Pancreas (tissue), 10 donors: ENCODE measurements at regions not wholly inside any gene's neighbourhood (a gene's known extent, or its start where the extent isn't known, plus 50 kb on each side); places are given as distances from the start of the nearest gene placed in this dataset.
A peak's percentile ranks its signal among the peaks of the same experiment; 100 is the strongest.

Source experiments
- ATAC-seq, 4 donors: fragments of 200-7000 bp; cut with Tn5 transposase; one replicate each; pipeline versions ENCODE4 v1.8.0 to v1.9.1; 2020; ENCODE audit warnings: mild to moderate bottlenecking in 4 of 4, moderate library complexity in 4 of 4
- DNase-seq, 6 donors: peaks; one replicate each; pipeline ENCODE4 v3.0.0-alpha.2; 2020
- FAIRE-seq: peaks from 2 replicates; lab custom pipeline; 2012; peaks lifted over from hg19 to GRCh38; lab: Jason Lieb, UNC
- H3K27ac ChIP-seq, 4 donors: fragments of 200-600 bp; sonication (generic); 1 replicate in 3 of 4; 2 replicates in 1 of 4; pipeline versions ENCODE4 v1.5.0 to v1.8.0; 2020
- H3K27me3 ChIP-seq, 4 donors: fragments of 200-600 bp; one replicate each; pipeline ENCODE4 v1.8.0; 2021
- H3K36me3 ChIP-seq, 3 donors: fragments of 200-600 bp; sonication (generic) in 1 of 3; one replicate each; pipeline versions ENCODE4 v1.5.0 to v1.8.0; 2020 to 2021
- H3K4me1 ChIP-seq, 3 donors: fragments of 200-600 bp; one replicate each; pipeline ENCODE4 v1.8.0; 2021
- H3K4me3 ChIP-seq, 4 donors: fragments of 200-600 bp; sonication (generic) in 2 of 4; one replicate each; pipeline versions ENCODE4 v1.5.0 to v1.8.0; 2020 to 2021
- H3K9me3 ChIP-seq, 4 donors: fragments of 200-600 bp; one replicate each; pipeline ENCODE4 v1.8.0; 2021
- WGBS, 2 donors: extraction: QIAGEN DNeasy Blood & Tissue Kit; methylation state at CpG; one replicate each; pipeline ENCODE4 v1.1.7; 2013; 5-methylcytosine and 5-hydroxymethylcytosine counted together
- intact Hi-C, 3 donors: fragments of 100-400 bp; cut with DNase I; formaldehyde crosslinking; loops; one replicate each; pipeline versions ENCODE4 v1.11.1 to v1.14.2; 2022
- TF ChIP-seq, protein P1 (sequence below), 4 donors: fragments of 200-600 bp; sonication (generic) in 3 of 4; IDR thresholded peaks; one replicate each; pipeline versions ENCODE4 v1.5.0 to v1.8.0; 2021; ENCODE audit warnings: antibody characterized with exemption in 4 of 4
- donor health status: healthy with polysubstance abuse.
- donor health status: DM: no; HTN: no; CAD: no; lungs with moderate emphysema.
- donor health status: DM: no; HTN: no; CAD: no.
- donor health status: control.
- donor health status: control.
- donor health status: Bipolar disorder and iron deficiency.
- donor health status: DM: yes; HTN: yes; CAD: no.
- donor health status: DM: no; HTN: no; CAD: no.
- donor health status: DM: no; HTN: no; CAD: no.
- donor health status: DM: yes; HTN: yes; CAD: no.

DNA sequence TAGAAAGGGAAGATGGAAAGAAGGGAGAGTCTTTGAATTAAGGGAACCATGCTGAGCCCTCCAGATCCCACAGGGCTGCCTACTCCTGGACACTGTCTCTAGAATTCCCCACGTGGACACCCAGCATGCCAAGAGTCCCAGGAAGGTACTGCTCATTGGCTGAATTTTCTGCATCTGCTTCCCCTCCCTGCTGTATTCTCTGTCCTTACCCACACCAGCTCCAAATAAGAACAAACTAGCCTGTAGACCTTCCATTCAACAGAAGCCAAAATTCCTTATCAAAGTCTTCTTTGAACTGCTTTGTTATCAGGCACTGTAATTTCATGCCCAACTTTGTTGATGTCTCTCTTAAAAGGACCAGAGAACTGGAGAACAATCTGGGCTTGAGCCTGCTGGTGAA lies 305.9 kb upstream of the ARGLU1 start:
- intact Hi-C loops = no loop called here
- no peaks in the 10 kb centered on the region for H3K9me3 ChIP-seq
- WGBS, 2 donors = 39 to 67% methylated on average over 1 of the region's 1 CpG
- no peaks in the 10 kb centered on the region for H3K36me3 ChIP-seq
- peak in 1 of 4 donors; percentile 11 for ATAC-seq
- H3K4me1 ChIP-seq = peaks cover 0 to 7% (median 0%) of the 10 kb centered on the region in 3 donors
- DNase-seq = no peak
- H3K4me3 ChIP-seq = no peak overlapping the region
- FAIRE-seq = no peak
- no peak overlapping the region for H3K27ac ChIP-seq
- TF ChIP-seq, protein P1, sequence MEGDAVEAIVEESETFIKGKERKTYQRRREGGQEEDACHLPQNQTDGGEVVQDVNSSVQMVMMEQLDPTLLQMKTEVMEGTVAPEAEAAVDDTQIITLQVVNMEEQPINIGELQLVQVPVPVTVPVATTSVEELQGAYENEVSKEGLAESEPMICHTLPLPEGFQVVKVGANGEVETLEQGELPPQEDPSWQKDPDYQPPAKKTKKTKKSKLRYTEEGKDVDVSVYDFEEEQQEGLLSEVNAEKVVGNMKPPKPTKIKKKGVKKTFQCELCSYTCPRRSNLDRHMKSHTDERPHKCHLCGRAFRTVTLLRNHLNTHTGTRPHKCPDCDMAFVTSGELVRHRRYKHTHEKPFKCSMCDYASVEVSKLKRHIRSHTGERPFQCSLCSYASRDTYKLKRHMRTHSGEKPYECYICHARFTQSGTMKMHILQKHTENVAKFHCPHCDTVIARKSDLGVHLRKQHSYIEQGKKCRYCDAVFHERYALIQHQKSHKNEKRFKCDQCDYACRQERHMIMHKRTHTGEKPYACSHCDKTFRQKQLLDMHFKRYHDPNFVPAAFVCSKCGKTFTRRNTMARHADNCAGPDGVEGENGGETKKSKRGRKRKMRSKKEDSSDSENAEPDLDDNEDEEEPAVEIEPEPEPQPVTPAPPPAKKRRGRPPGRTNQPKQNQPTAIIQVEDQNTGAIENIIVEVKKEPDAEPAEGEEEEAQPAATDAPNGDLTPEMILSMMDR (IDR thresholded peaks at IDR 0.05) = no peak
- H3K27me3 ChIP-seq = no peaks in the 10 kb centered on the region

DNA sequence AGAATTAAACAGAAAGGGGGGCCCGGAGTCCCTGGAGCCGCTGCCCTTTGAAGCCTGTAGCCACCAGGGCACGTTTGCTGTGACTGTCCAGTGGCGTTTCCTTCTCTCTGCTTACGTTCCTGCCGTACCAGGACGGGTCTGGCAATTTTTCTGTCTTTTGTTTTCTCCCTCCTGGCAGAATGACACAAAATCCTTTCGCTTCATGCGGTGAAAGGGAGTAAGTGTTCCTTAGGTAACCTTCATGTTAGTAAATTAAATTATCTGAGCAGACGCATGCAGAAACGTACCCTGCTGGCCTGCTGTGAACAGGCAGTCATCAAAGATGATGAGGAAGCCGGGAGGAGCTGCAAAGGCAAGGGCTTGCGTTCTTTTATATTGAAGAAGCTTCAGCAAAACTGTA lies 299.3 kb upstream of the ARGLU1 start:
- TF ChIP-seq, protein P1 (IDR thresholded peaks at IDR 0.05) = no peak
- ATAC-seq (peak in 3 of 4 donors; percentile 43 to 65 (median 59)), FAIRE-seq (no peak), DNase-seq (no peak)
- no peaks in the 10 kb centered on the region for H3K9me3 ChIP-seq
- no peaks in the 10 kb centered on the region for H3K27me3 ChIP-seq
- no peaks in the 10 kb centered on the region for H3K36me3 ChIP-seq
- no peak overlapping the region for H3K27ac ChIP-seq
- 17 to 20% methylated on average over 13 of the region's 13 CpGs for WGBS, 2 donors
- intact Hi-C loops = no loop called here
- H3K4me3 ChIP-seq = peak overlapping the region in 1 of 4 donors; percentile 32
- H3K4me1 ChIP-seq = no peaks in the 10 kb centered on the region

DNA sequence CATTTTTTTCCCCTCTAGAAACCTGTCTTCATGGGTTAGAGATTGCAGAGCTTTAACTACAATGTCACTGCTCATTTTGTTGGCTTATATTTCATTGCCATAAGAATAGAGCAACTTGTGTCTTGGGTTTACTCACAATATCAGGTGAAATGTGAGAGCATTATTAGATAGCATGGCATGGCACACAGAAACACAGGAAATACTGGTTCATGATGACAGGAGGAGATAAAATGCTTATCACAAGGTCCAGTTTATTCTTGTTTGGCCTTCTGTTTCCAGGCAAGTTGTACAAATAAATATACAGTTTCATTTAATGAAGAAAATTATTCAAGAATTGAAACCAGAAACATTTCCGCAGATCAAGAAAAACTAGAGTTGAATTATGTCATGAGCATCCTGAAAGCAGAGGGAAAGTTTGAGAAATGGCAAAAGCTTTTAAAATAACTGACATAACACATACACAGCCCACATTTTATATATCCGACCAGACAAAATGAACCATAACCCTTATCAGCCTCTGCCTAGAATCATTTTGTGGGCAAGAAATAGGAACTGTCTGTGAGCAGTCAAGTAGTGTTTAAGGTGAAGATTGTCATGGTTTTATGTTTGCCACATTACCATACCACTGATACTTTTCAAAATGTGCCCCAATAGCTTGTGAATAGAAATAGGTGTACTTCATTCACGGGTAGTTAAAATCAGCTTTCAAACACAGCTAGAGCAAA lies 297.9 kb upstream of the ARGLU1 start:
- 39 to 42% methylated on average over 3 of the region's 3 CpGs for WGBS, 2 donors
- FAIRE-seq (no peak), ATAC-seq (peak in 3 of 4 donors; percentile 36 to 53 (median 43)), DNase-seq (no peak)
- H3K36me3 ChIP-seq = no peaks in the 10 kb centered on the region
- H3K27me3 ChIP-seq = no peaks in the 10 kb centered on the region
- no peak overlapping the region for H3K4me3 ChIP-seq
- H3K9me3 ChIP-seq = no peaks in the 10 kb centered on the region
- intact Hi-C loops = no loop called here
- no peaks in the 10 kb centered on the region for H3K4me1 ChIP-seq
- TF ChIP-seq, protein P1 (IDR thresholded peaks at IDR 0.05) = no peak
- no peak overlapping the region for H3K27ac ChIP-seq

DNA sequence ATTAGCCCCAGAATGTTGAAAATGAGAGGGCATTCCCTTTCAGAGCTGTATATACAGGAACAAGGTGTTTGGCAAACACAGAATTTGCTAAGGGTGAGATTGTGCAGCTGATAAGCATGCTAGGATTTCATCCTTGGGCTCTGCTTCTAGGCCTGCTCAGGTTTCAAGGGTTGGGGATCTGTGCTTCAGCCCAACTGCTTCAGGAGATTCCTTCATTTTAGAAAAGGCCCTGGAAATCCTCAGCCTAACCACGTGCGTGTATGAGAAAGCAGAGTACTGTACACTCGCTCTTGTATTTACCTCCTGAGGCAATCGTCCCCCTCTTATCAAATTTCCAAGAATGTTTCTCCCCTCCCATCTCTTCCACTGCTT lies 291.6 kb upstream of the ARGLU1 start:
- Histone ChIP-seq H3K9me3 (no peaks in the 10 kb centered on the region), H3K27me3 (no peaks in the 10 kb centered on the region), H3K27ac (no peak overlapping the region), H3K4me3 (no peak overlapping the region), H3K4me1 (no peaks in the 10 kb centered on the region), H3K36me3 (no peaks in the 10 kb centered on the region)
- TF ChIP-seq, protein P1 (IDR thresholded peaks at IDR 0.05) = no peak
- FAIRE-seq = no peak
- intact Hi-C loops = no loop called here
- ATAC-seq = peak in 2 of 4 donors; percentile 36 to 43
- DNase-seq = no peak
- 33 to 36% methylated on average over 4 of the region's 4 CpGs for WGBS, 2 donors

DNA sequence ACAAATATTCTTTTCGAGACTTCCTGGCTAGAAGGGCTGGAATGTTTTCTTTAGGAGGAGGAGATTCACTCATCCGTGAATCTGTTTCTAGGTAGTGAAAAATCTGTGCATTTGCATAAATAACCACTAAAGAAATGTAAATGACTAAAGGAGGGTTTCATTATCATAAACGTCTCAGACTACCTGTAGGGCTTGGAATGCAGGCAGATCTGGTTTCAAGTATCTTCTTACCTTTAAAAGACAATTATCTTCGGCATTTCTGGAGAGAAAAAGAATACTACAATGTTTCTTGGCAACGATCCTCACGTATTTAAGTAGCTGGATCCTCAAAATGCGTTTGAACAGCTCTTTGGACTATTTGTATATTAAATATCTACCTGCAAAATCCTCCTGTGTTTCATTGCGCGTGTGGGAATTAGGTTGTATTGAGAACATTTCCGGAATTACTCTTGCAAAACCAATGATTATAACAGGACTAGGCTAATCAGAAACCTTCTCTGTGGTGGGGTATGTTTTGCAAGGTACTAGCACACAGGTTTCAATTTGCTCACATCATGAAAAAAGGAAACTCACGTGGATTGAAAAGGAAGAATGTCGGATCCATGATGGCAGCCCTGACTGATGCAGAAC lies 291.1 kb upstream of the ARGLU1 start:
- intact Hi-C loops = no loop called here
- TF ChIP-seq, protein P1 (IDR thresholded peaks at IDR 0.05) = no peak
- Histone ChIP-seq H3K27ac (no peak overlapping the region), H3K27me3 (no peaks in the 10 kb centered on the region), H3K4me1 (no peaks in the 10 kb centered on the region), H3K4me3 (no peak overlapping the region), H3K9me3 (no peaks in the 10 kb centered on the region), H3K36me3 (no peaks in the 10 kb centered on the region)
- no peak for DNase-seq
- FAIRE-seq = no peak
- 79 to 80% methylated on average over 12 of the region's 12 CpGs for WGBS, 2 donors
- no peak for ATAC-seq
